ENCODE measurements at regions not wholly inside any gene's neighbourhood (a gene's known extent, or its start where the extent isn't known, plus 50 kb on each side); places are given as distances from the start of the nearest gene placed in this dataset.

DNA sequence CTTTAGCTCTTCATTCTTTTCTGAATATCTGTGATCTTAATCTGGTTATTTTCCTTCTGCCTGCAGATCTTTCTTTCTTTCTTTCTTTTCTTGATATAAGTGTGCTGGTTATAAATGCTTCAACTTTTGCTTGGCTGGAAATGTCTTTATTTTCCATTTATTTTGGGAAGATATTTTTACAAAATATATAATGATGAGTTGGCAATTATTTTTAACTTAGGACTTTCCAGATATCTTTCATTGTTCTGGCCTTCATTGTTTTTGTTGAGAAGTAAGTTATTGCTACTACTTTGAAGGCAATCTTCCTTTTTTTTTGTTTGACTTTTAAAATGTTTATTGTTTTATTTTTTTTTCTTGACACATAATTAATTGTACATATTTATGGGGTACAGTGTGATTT lies 75.3 kb downstream of the ZNF503 start:
- Histone ChIP-seq H2AFZ (ENCODE audit: control insufficient read depth, low read depth, low read length) (no peak overlapping the region), H3K9ac (ENCODE audit: control insufficient read depth, insufficient read depth, low read length) (no peak overlapping the region), H3K27me3 (replicated peaks in 1 of 2; ENCODE audit: control insufficient read depth in 2 of 2, insufficient read depth in 2 of 2, low read length in 1 of 2) (no peaks in the 10 kb centered on the region), H3K27ac (ENCODE audit: control insufficient read depth, insufficient read depth) (no peak overlapping the region), H3K79me2 (ENCODE audit: control insufficient read depth, insufficient read depth, low read length) (no peaks in the 10 kb centered on the region), H3K36me3 (ENCODE audit: control insufficient read depth in 2 of 2, insufficient read depth in 2 of 2, low read length in 1 of 2) (no peaks in the 10 kb centered on the region), H3K9me3 (replicated peaks; ENCODE audit: control insufficient read depth, insufficient read depth, low read length) (no peaks in the 10 kb centered on the region), H3K4me3 (no peak overlapping the region), H3K4me1 (ENCODE audit: control insufficient read depth, insufficient read depth, low read length) (no peaks in the 10 kb centered on the region), H3K4me2 (ENCODE audit: control insufficient read depth, insufficient read depth) (no peak overlapping the region), H4K20me1 (ENCODE audit: control insufficient read depth, insufficient read depth) (no peaks in the 10 kb centered on the region)
- DNase-seq (ENCODE audit: low read depth, low spot score), result no peak
- RAD21 ChIA-PET (ENCODE audit: unreplicated experiment), result no interaction called here
- POLR2A ChIA-PET, result no interaction called here
- CTCF ChIA-PET, result no interaction called here
- intact Hi-C loops (cut with micrococcal nuclease; ENCODE audit: unreplicated experiment) (no loop called here), in situ Hi-C loops (cut with MboI) (no loop called here)
- FAIRE-seq, result no peak
- no TSS peak for BruUV-seq (replicated peaks)
- no peak for TF ChIP-seq NR2C1 (IDR thresholded peaks at IDR 0.05)
- TF ChIP-seq PML (IDR thresholded peaks at IDR 0.05; ENCODE audit: low read length), result no peak
- TF ChIP-seq RBBP5 (conservative IDR thresholded peaks at IDR 0.05), result no peak
- no peak for TF ChIP-seq RAD51 (IDR thresholded peaks at IDR 0.05)
- TF ChIP-seq SIX5 (IDR thresholded peaks at IDR 0.05; ENCODE audit: low read depth, low read length, severe bottlenecking), result no peak
- TF ChIP-seq, protein P1, sequence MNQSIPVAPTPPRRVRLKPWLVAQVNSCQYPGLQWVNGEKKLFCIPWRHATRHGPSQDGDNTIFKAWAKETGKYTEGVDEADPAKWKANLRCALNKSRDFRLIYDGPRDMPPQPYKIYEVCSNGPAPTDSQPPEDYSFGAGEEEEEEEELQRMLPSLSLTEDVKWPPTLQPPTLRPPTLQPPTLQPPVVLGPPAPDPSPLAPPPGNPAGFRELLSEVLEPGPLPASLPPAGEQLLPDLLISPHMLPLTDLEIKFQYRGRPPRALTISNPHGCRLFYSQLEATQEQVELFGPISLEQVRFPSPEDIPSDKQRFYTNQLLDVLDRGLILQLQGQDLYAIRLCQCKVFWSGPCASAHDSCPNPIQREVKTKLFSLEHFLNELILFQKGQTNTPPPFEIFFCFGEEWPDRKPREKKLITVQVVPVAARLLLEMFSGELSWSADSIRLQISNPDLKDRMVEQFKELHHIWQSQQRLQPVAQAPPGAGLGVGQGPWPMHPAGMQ (IDR thresholded peaks at IDR 0.05; ENCODE audit: borderline replicate concordance), result no peak
- no peak for TF ChIP-seq TARDBP (IDR thresholded peaks at IDR 0.05; ENCODE audit: borderline replicate concordance)
- TF ChIP-seq, protein P2, sequence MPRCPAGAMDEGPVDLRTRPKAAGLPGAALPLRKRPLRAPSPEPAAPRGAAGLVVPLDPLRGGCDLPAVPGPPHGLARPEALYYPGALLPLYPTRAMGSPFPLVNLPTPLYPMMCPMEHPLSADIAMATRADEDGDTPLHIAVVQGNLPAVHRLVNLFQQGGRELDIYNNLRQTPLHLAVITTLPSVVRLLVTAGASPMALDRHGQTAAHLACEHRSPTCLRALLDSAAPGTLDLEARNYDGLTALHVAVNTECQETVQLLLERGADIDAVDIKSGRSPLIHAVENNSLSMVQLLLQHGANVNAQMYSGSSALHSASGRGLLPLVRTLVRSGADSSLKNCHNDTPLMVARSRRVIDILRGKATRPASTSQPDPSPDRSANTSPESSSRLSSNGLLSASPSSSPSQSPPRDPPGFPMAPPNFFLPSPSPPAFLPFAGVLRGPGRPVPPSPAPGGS (IDR thresholded peaks at IDR 0.05; ENCODE audit: borderline replicate concordance, insufficient read depth, low read depth, low read length, poor library complexity, severe bottlenecking), result no peak
- TF ChIP-seq, protein P3, sequence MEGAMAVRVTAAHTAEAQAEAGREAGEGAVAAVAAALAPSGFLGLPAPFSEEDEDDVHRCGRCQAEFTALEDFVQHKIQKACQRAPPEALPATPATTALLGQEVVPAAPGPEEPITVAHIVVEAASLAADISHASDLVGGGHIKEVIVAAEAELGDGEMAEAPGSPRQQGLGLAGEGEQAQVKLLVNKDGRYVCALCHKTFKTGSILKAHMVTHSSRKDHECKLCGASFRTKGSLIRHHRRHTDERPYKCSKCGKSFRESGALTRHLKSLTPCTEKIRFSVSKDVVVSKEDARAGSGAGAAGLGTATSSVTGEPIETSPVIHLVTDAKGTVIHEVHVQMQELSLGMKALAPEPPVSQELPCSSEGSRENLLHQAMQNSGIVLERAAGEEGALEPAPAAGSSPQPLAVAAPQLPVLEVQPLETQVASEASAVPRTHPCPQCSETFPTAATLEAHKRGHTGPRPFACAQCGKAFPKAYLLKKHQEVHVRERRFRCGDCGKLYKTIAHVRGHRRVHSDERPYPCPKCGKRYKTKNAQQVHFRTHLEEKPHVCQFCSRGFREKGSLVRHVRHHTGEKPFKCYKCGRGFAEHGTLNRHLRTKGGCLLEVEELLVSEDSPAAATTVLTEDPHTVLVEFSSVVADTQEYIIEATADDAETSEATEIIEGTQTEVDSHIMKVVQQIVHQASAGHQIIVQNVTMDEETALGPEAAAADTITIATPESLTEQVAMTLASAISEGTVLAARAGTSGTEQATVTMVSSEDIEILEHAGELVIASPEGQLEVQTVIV (IDR thresholded peaks at IDR 0.05; ENCODE audit: borderline replicate concordance, partially characterized antibody), result no peak
- TF ChIP-seq, protein P4, sequence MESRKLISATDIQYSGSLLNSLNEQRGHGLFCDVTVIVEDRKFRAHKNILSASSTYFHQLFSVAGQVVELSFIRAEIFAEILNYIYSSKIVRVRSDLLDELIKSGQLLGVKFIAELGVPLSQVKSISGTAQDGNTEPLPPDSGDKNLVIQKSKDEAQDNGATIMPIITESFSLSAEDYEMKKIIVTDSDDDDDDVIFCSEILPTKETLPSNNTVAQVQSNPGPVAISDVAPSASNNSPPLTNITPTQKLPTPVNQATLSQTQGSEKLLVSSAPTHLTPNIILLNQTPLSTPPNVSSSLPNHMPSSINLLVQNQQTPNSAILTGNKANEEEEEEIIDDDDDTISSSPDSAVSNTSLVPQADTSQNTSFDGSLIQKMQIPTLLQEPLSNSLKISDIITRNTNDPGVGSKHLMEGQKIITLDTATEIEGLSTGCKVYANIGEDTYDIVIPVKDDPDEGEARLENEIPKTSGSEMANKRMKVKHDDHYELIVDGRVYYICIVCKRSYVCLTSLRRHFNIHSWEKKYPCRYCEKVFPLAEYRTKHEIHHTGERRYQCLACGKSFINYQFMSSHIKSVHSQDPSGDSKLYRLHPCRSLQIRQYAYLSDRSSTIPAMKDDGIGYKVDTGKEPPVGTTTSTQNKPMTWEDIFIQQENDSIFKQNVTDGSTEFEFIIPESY (IDR thresholded peaks at IDR 0.05), result no peak
- TF ChIP-seq SIN3A (IDR thresholded peaks at IDR 0.05; ENCODE audit: low read depth, low read length), result no peak
- no peak for ATAC-seq
- SMC1A ChIA-PET (ENCODE audit: uncharacterized antibody, unreplicated experiment), result no interaction called here

All from GM12878 (cell line).